ENCODE measurements at regions not wholly inside any gene's neighbourhood (a gene's known extent, or its start where the extent isn't known, plus 50 kb on each side); places are given as distances from the start of the nearest gene placed in this dataset.

DNA sequence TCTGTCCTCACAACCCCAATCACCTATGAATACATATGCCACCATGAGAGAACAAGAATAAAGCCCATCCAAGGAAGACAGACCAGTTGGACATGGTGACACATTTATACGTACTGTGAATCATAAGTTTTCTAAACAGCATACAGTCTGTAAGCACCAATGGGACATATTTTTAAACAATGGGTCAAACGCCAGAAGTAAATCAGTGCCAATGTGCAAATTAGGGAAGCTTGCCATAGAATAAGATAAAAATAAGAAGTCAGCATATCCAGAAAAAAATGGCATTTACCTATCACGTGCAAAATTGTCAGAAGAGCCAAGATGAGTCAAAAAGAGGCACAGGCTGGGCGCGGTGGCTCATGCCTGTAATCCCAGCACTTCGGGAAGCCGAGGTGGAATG is 910.4 kb downstream of the SORCS1 start:
- H3K4me3 Mint-ChIP-seq = no peak overlapping the region
- no peak overlapping the region for H3K27ac Mint-ChIP-seq (ENCODE audit: low read depth)
- no peak for ATAC-seq (replicated peaks; ENCODE audit: extremely low read depth, poor library complexity, severe bottlenecking)
- H3K27me3 Mint-ChIP-seq = no peaks in the 10 kb centered on the region
- DNase-seq (ENCODE audit: low spot score in 2 of 2) = no peak
- H3K36me3 Mint-ChIP-seq (ENCODE audit: insufficient read depth) = no peaks in the 10 kb centered on the region
- peaks cover 13% of the 10 kb centered on the region for H3K9me3 Mint-ChIP-seq
- no peaks in the 10 kb centered on the region for H3K4me1 Mint-ChIP-seq

- no peak overlapping the region for H3K4me3 Mint-ChIP-seq
- H3K4me1 Mint-ChIP-seq = no peaks in the 10 kb centered on the region
- DNase-seq (ENCODE audit: low spot score in 2 of 2) = no peak
- no peak for ATAC-seq (replicated peaks; ENCODE audit: extremely low read depth, poor library complexity, severe bottlenecking)
- no peaks in the 10 kb centered on the region for H3K27me3 Mint-ChIP-seq
- H3K9me3 Mint-ChIP-seq = peaks cover 13% of the 10 kb centered on the region
- no peak overlapping the region for H3K27ac Mint-ChIP-seq (ENCODE audit: low read depth)
- H3K36me3 Mint-ChIP-seq (ENCODE audit: insufficient read depth) = no peaks in the 10 kb centered on the region
Observed at GRCh38 chr10:106252541-106252940, 912.0 kb downstream of the SORCS1 start.

DNA sequence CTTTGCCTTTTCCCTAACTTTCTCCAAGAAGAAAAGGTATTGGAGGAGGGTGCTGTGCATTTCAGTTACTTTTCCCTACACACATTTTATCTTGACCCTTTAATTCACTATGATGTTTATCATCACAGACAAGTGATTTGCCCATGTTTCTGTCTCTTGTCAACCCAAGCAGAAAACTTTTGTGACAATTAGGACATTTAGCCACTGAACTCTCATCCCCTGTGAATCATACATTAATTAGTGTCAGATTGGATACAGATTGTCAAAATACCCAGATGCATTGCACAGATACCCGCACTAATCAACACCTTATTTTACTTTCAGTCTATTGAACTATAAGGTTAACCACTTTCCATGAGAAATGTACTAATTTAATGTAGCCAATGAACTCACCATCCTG is 912.9 kb downstream of the SORCS1 start:
- Mint-ChIP-seq H3K4me3 (no peak overlapping the region), H3K9me3 (peaks cover 18% of the 10 kb centered on the region), H3K4me1 (no peaks in the 10 kb centered on the region), H3K27me3 (no peaks in the 10 kb centered on the region), H3K27ac (ENCODE audit: low read depth) (no peak overlapping the region), H3K36me3 (ENCODE audit: insufficient read depth) (no peaks in the 10 kb centered on the region)
- ATAC-seq (replicated peaks; ENCODE audit: extremely low read depth, poor library complexity, severe bottlenecking) (no peak), DNase-seq (ENCODE audit: low spot score in 2 of 2) (no peak)

- H3K4me3 Mint-ChIP-seq = no peak overlapping the region
- no peaks in the 10 kb centered on the region for H3K4me1 Mint-ChIP-seq
- no peak overlapping the region for H3K27ac Mint-ChIP-seq (ENCODE audit: low read depth)
- peaks cover 18% of the 10 kb centered on the region for H3K9me3 Mint-ChIP-seq
- no peaks in the 10 kb centered on the region for H3K36me3 Mint-ChIP-seq (ENCODE audit: insufficient read depth)
- DNase-seq (ENCODE audit: low spot score in 2 of 2) (no peak), ATAC-seq (replicated peaks; ENCODE audit: extremely low read depth, poor library complexity, severe bottlenecking) (no peak)
- no peaks in the 10 kb centered on the region for H3K27me3 Mint-ChIP-seq
Observed at GRCh38 chr10:106242301-106242700, 922.2 kb downstream of the SORCS1 start.

GRCh38 chr10:106226828-106227227 is 937.7 kb downstream of the SORCS1 start:
- DNase-seq (ENCODE audit: low spot score in 2 of 2) (no peak), ATAC-seq (replicated peaks; ENCODE audit: extremely low read depth, poor library complexity, severe bottlenecking) (no peak)
- Mint-ChIP-seq H3K4me1 (no peaks in the 10 kb centered on the region), H3K36me3 (ENCODE audit: insufficient read depth) (no peaks in the 10 kb centered on the region), H3K27me3 (no peaks in the 10 kb centered on the region), H3K27ac (ENCODE audit: low read depth) (no peak overlapping the region), H3K9me3 (peaks cover 14% of the 10 kb centered on the region), H3K4me3 (no peak overlapping the region)

DNA sequence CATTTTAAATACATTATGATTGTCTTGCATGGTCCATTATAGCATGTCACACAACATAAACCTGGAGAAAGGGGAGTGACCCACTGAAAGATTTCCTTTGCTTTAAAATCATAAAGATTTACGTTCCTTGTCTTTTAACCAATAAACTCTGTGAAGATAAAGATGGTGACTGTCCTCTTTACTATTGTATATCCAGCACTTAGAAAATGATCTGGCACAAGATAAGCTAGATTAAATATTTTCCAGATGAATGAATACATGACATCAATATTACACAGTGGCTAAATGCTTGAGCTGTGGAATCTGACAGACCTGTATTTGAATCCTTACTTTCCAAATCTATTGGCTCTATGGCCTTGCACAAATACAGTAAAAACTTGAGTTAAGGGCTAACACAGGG is 938.4 kb downstream of the SORCS1 start:
- H3K4me3 Mint-ChIP-seq = no peak overlapping the region
- peaks cover 14% of the 10 kb centered on the region for H3K9me3 Mint-ChIP-seq
- H3K27me3 Mint-ChIP-seq = no peaks in the 10 kb centered on the region
- ATAC-seq (replicated peaks; ENCODE audit: extremely low read depth, poor library complexity, severe bottlenecking) (no peak), DNase-seq (ENCODE audit: low spot score in 2 of 2) (no peak)
- H3K4me1 Mint-ChIP-seq = no peaks in the 10 kb centered on the region
- no peak overlapping the region for H3K27ac Mint-ChIP-seq (ENCODE audit: low read depth)
- H3K36me3 Mint-ChIP-seq (ENCODE audit: insufficient read depth) = no peaks in the 10 kb centered on the region

DNA sequence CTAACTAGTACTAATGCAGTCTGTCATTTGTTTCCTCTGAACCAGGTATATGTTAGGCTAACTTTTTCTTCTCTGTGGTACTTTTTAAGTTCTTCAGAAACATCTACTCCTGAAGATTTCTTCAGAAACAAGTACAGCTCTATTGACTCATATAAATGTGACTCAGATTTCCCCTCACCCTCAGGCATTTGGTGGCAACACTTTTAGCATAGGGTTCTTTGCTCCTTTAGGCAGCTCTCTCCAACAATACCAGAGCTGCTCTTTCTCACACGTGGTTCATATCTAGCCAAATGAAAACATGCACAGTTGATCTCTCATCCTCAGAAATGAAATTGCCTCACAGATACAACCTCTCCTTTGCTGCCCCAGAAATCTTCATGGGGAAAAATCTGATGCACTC is 939.8 kb downstream of the SORCS1 start:
- no peak overlapping the region for H3K4me3 Mint-ChIP-seq
- no peaks in the 10 kb centered on the region for H3K27me3 Mint-ChIP-seq
- no peaks in the 10 kb centered on the region for H3K36me3 Mint-ChIP-seq (ENCODE audit: insufficient read depth)
- DNase-seq (ENCODE audit: low spot score in 2 of 2) = no peak
- H3K4me1 Mint-ChIP-seq = no peaks in the 10 kb centered on the region
- ATAC-seq (replicated peaks; ENCODE audit: extremely low read depth, poor library complexity, severe bottlenecking) = no peak
- H3K27ac Mint-ChIP-seq (ENCODE audit: low read depth) = no peak overlapping the region
- H3K9me3 Mint-ChIP-seq = peaks cover 17% of the 10 kb centered on the region

- Mint-ChIP-seq H3K9me3 (peaks cover 5% of the 10 kb centered on the region), H3K27me3 (no peaks in the 10 kb centered on the region), H3K27ac (ENCODE audit: low read depth) (no peak overlapping the region), H3K4me1 (no peaks in the 10 kb centered on the region), H3K36me3 (ENCODE audit: insufficient read depth) (no peaks in the 10 kb centered on the region), H3K4me3 (no peak overlapping the region)
- ATAC-seq (replicated peaks; ENCODE audit: extremely low read depth, poor library complexity, severe bottlenecking) = no peak
- no peak for DNase-seq (ENCODE audit: low spot score in 2 of 2)
Observed at GRCh38 chr10:106217627-106218026, 946.9 kb downstream of the SORCS1 start.

GRCh38 chr10:106216085-106216484 is 948.4 kb downstream of the SORCS1 start:
- no peak for ATAC-seq (replicated peaks; ENCODE audit: extremely low read depth, poor library complexity, severe bottlenecking)
- H3K4me3 Mint-ChIP-seq = no peak overlapping the region
- no peaks in the 10 kb centered on the region for H3K36me3 Mint-ChIP-seq (ENCODE audit: insufficient read depth)
- H3K4me1 Mint-ChIP-seq = no peaks in the 10 kb centered on the region
- H3K27ac Mint-ChIP-seq (ENCODE audit: low read depth) = no peak overlapping the region
- H3K9me3 Mint-ChIP-seq = peaks cover 9% of the 10 kb centered on the region
- no peaks in the 10 kb centered on the region for H3K27me3 Mint-ChIP-seq
- no peak for DNase-seq (ENCODE audit: low spot score in 2 of 2)

DNA sequence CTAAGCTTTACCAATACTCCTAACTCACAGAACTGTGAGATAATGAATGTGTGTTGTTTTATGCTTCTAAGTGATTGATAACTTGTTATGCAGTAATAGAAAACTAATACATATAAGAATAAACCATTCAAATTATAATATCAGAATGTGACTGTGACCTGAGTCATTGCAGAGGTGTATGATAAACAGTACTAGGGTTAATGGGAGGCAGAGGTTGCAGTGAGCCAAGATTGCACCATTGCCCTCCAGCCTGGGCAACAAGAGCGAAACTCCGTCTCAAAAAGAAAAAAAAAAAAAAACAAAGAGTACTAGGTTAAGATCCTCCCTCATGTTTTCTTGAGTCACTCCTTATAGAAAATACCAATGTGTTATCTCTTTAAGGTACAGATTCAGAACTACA is 950.3 kb downstream of the SORCS1 start:
- peaks cover 23% of the 10 kb centered on the region for H3K9me3 Mint-ChIP-seq
- no peak overlapping the region for H3K4me3 Mint-ChIP-seq
- no peak overlapping the region for H3K27ac Mint-ChIP-seq (ENCODE audit: low read depth)
- no peaks in the 10 kb centered on the region for H3K36me3 Mint-ChIP-seq (ENCODE audit: insufficient read depth)
- H3K4me1 Mint-ChIP-seq = no peaks in the 10 kb centered on the region
- DNase-seq (ENCODE audit: low spot score in 2 of 2) = no peak
- no peaks in the 10 kb centered on the region for H3K27me3 Mint-ChIP-seq
- ATAC-seq (replicated peaks; ENCODE audit: extremely low read depth, poor library complexity, severe bottlenecking) = no peak

GRCh38 chr10:106213493-106213892 is 951.0 kb downstream of the SORCS1 start:
- Mint-ChIP-seq H3K36me3 (ENCODE audit: insufficient read depth) (no peaks in the 10 kb centered on the region), H3K4me1 (no peaks in the 10 kb centered on the region), H3K27ac (ENCODE audit: low read depth) (no peak overlapping the region), H3K27me3 (no peaks in the 10 kb centered on the region), H3K9me3 (peaks cover 26% of the 10 kb centered on the region), H3K4me3 (no peak overlapping the region)
- DNase-seq (ENCODE audit: low spot score in 2 of 2) = no peak
- no peak for ATAC-seq (replicated peaks; ENCODE audit: extremely low read depth, poor library complexity, severe bottlenecking)

GRCh38 chr10:106198275-106198674 is 966.2 kb downstream of the SORCS1 start:
- Mint-ChIP-seq H3K9me3 (peaks cover 20% of the 10 kb centered on the region), H3K27me3 (no peaks in the 10 kb centered on the region), H3K27ac (ENCODE audit: low read depth) (no peak overlapping the region), H3K36me3 (ENCODE audit: insufficient read depth) (no peaks in the 10 kb centered on the region), H3K4me3 (no peak overlapping the region), H3K4me1 (no peaks in the 10 kb centered on the region)
- DNase-seq (ENCODE audit: low spot score in 2 of 2) (no peak), ATAC-seq (replicated peaks; ENCODE audit: extremely low read depth, poor library complexity, severe bottlenecking) (no peak)

- ATAC-seq (replicated peaks; ENCODE audit: extremely low read depth, poor library complexity, severe bottlenecking) (no peak), DNase-seq (ENCODE audit: low spot score in 2 of 2) (no peak)
- H3K36me3 Mint-ChIP-seq (ENCODE audit: insufficient read depth) = no peaks in the 10 kb centered on the region
- no peak overlapping the region for H3K4me3 Mint-ChIP-seq
- H3K27me3 Mint-ChIP-seq = no peaks in the 10 kb centered on the region
- H3K4me1 Mint-ChIP-seq = no peaks in the 10 kb centered on the region
- peaks cover 24% of the 10 kb centered on the region for H3K9me3 Mint-ChIP-seq
- H3K27ac Mint-ChIP-seq (ENCODE audit: low read depth) = no peak overlapping the region
Observed at GRCh38 chr10:106189292-106189691, 975.2 kb downstream of the SORCS1 start.

GRCh38 chr10:106185951-106186350 is 978.6 kb downstream of the SORCS1 start:
- ATAC-seq (replicated peaks; ENCODE audit: extremely low read depth, poor library complexity, severe bottlenecking) = no peak
- no peak for DNase-seq (ENCODE audit: low spot score in 2 of 2)
- Mint-ChIP-seq H3K27me3 (no peaks in the 10 kb centered on the region), H3K36me3 (ENCODE audit: insufficient read depth) (no peaks in the 10 kb centered on the region), H3K9me3 (peaks cover 27% of the 10 kb centered on the region), H3K4me3 (no peak overlapping the region), H3K4me1 (no peaks in the 10 kb centered on the region), H3K27ac (ENCODE audit: low read depth) (no peak overlapping the region)

Measured in central memory CD8-positive, alpha-beta T cell (primary cell).